ENCODE measurements at regions not wholly inside any gene's neighbourhood (a gene's known extent, or its start where the extent isn't known, plus 50 kb on each side); places are given as distances from the start of the nearest gene placed in this dataset.

DNA sequence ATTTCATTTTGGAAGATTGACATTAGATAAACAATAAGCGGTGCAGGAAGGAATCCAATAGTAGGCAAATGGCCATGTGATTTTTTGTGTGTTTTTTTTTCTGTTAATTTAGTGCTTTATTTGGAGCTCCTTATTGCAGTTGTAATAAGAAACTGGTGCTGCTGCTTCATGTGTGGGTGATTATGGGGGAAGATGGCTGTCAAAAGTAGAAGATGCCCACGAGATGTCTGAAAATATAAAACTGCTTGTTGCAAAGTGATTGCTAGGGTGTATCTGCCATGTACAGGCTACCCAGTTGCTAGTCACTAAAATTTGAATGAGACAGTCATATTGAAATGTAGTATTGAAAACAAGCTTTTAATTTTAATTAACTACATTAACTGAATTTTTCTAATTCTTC lies 216.7 kb upstream of the FTMT start:
- TF ChIP-seq, protein P1, sequence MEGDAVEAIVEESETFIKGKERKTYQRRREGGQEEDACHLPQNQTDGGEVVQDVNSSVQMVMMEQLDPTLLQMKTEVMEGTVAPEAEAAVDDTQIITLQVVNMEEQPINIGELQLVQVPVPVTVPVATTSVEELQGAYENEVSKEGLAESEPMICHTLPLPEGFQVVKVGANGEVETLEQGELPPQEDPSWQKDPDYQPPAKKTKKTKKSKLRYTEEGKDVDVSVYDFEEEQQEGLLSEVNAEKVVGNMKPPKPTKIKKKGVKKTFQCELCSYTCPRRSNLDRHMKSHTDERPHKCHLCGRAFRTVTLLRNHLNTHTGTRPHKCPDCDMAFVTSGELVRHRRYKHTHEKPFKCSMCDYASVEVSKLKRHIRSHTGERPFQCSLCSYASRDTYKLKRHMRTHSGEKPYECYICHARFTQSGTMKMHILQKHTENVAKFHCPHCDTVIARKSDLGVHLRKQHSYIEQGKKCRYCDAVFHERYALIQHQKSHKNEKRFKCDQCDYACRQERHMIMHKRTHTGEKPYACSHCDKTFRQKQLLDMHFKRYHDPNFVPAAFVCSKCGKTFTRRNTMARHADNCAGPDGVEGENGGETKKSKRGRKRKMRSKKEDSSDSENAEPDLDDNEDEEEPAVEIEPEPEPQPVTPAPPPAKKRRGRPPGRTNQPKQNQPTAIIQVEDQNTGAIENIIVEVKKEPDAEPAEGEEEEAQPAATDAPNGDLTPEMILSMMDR (IDR thresholded peaks at IDR 0.05), result no peak
- TF ChIP-seq POLR2A (IDR thresholded peaks at IDR 0.05), result no peak
- TF ChIP-seq POLR2AphosphoS5 (IDR thresholded peaks at IDR 0.05), result no peak
